Frontal cortex (tissue), 4 donors: ENCODE measurements at regions not wholly inside any gene's neighbourhood (a gene's known extent, or its start where the extent isn't known, plus 50 kb on each side); places are given as distances from the start of the nearest gene placed in this dataset. TPM values are rescaled to one million over a fixed set of nuclear protein-coding genes. Genes with fewer than 3 reads are reported as not detected.
A peak's percentile ranks its signal among the peaks of the same experiment; 100 is the strongest.
"Not testable (repeated sequence)": the region's sequence is repeated elsewhere in the genome, so short reads cannot be mapped to it uniquely, and the experiment has no call there.

Experiments used
- DNase-seq, 2 donors: peaks; one replicate each; pipeline ENCODE4 v3.0.0; 2012; ENCODE audit warnings: low spot score in 2 of 2
- FAIRE-seq: peaks from 2 replicates; lab custom pipeline; 2012; peaks lifted over from hg19 to GRCh38; lab: Jason Lieb, UNC
- small RNA-seq: library from RNA; depleted of rRNA; stranded (forward); fragments of <200 nt; gene quantifications from one replicate; pipeline ENCODE3, GENCODE V24; 2014
- donor health status: control.
- donor health status: control.
- donor health status: control.

DNA sequence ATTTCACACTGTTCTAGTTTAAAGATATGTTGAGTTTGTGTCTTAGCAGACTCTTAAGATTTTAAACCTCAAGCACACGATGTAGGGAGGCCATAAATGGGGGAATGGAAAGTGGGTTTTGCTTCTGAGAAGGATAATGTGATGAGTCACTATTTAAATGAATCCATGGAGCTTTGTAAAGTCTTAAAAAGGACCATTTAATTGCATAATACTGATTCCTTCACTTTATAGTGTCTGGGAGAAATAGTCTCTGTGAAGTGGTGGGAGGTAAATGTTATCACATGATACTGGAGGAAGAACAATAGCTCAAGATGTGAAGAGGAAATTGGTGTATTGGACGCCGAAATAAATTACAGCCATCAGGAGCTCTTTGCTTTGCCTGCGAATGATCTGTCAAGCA is 84.0 kb upstream of the MYO3A start:
- DNase-seq (no peak), FAIRE-seq (no peak)

DNA sequence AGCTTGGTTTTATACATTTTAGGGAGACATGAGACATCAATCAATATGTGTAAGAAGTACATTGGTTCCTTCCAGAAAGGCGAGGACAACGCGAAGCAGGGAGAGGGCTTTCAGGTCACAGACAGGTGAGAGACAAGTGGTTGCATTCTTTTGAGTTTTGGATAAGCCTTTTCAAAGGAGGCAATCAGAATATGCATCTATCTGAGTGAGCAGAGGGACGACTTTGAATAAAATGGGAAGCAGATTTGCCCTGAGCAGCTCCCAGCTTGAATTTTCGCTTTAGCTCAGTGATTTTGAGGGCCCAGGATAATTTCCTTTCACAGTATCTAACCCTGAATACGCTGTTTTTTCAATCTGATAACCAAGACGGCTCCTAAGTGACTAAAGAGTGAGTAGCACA is 82.5 kb upstream of the MYO3A start:
- DNase-seq, result no peak
- FAIRE-seq, result no peak

- no peak for DNase-seq
- no peak for FAIRE-seq
Observed at GRCh38 chr10:25852364-25852941, 81.6 kb upstream of the MYO3A start.

DNA sequence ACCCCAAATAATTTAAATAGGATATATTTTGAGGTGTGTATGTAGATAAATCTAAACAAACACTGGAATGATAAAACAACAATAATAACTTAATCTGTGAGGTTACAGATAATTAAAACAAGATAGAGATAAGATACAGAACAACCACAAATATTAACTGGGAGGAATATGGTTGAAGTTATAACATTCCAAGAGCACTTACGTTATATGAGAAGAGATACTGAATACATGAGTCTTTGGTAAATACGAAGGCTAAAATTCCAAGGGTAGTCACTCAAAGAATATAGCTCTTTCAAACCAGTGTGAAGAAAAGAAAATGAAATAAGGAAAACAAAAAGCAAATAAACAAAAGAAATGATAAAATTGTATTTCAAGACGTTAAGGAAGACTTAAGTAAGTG is 76.0 kb upstream of the MYO3A start:
- DNase-seq (no peak), FAIRE-seq (no peak)

- DNase-seq (no peak), FAIRE-seq (no peak)
Observed at GRCh38 chr10:25865267-25865666, 68.8 kb upstream of the MYO3A start.

DNA sequence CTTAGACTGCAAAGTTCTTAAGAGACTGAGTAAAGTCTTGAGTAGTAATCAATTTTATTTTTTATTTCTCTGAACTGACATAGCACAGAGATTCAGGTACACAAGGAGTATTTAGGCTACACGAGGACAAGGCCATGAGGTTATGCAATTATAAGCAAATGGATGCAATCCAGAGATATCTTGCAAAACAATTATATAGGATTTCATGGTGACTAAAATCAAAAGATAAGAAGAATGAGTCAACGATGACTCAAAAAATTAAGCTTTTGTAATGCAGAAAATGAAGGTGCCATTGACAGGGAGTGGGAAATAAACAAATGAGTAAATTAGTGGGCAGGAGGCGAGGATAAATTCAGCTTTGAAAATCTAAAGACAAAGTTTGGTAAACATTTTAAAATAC is 66.7 kb upstream of the MYO3A start:
- DNase-seq (no peak), FAIRE-seq (no peak)

GRCh38 chr10:25869067-25869591 is 64.9 kb upstream of the MYO3A start:
- DNase-seq (no peak), FAIRE-seq (no peak)

DNA sequence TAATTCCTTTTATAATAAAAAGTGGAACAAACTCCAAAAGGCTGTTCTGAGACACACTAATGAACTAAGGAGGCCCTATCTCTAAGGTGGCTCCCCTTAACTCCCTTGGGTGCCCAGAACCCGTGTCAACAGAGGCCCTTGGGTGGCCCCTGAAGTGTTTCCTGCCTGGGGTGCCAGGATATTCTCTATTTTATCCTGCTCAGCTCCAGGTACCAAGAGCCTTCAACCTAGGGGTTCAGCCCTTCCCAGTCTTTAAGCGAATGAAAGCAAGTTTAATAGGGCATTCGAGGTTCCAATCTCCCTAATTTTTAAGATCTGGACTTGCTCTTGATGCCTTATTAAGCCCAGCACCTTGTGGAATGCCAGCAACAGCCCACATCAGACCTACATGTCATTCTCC is 64.4 kb upstream of the MYO3A start:
- no peak for DNase-seq

DNA sequence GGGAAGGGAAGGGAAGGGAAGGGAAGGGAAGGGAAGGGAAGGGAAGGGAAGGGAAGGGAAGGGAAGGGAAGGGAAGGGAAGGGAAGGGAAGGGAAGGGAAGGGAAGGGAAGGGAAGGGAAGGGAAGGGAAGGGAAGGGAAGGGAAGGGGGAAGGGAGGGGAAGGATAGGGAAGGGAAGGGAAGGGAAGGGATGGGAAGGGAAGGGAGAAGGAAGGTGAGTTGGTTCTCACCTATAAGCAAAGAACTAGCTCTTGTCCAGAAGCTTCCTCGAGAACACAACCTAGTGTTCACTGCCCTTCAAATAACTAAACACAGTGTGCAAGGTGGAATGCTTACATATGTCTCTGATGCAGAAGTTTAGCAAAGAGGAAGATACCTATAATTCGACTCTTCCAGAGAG is 59.6 kb upstream of the MYO3A start:
- not testable (repeated sequence) for DNase-seq, FAIRE-seq

More for the DNA sequence above, 64.4 kb upstream of the MYO3A start:
- no peak for FAIRE-seq

DNA sequence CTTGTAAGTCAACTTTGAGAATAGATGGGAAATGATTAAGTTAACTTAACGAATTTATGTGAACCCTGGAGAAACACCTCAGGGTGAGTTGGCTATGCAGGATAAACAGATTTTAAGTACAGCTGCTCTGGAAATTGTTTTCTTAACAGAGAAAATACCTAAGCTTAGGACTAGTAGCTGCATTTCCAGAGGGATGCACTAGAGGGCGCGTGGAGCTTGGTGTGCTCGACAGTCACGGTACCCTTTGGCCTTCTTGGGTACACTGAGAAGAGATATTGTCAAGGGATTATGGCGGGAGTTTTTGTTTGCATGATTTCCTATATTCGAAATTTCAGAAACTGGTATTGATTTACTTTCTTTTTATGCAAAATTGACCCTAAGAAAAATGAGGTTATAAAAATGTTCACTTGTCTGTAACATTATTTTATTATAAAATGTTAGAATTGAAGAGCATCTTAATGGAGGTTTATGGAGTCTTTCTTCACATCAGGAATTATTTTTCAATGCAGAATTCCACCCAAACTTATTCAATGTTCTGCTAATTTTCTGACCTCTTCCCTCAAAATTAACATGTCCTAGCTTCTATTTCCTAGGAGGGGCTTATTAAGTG is 58.4 kb upstream of the MYO3A start:
- FAIRE-seq (peak; percentile 47), DNase-seq (peak; percentile 2 to 43)

GRCh38 chr10:25877296-25877695 is 56.7 kb upstream of the MYO3A start:
- FAIRE-seq, result no peak
- no peak for DNase-seq

Small RNA genes in the stretch of these regions (small RNA-seq; reads per million reads assigned to genes)
- not detected for gene RNA5SP306
- not detected for gene RNU6-632P
